Liver (tissue), 8 donors: ENCODE measurements at regions not wholly inside any gene's neighbourhood (a gene's known extent, or its start where the extent isn't known, plus 50 kb on each side); places are given as distances from the start of the nearest gene placed in this dataset.

Experiments
- DNase-seq: peaks from one replicate; pipeline ENCODE4 v3.0.0-alpha.2; 2017; ENCODE audit warnings: low spot score
- H3K27ac ChIP-seq, 2 donors: one replicate each; pipeline ENCODE4 v1.7.0; 2013; ENCODE audit warnings: inconsistent platforms in 2 of 2, low read length in 2 of 2, control low read depth in 1 of 2, low read depth in 1 of 2, mild to moderate bottlenecking in 1 of 2
- H3K27me3 ChIP-seq, 4 donors: one replicate each; pipeline versions ENCODE4 v1.6.1 to v1.7.0; 2013; ENCODE audit warnings: low read length in 3 of 4, inconsistent platforms in 1 of 4, mild to moderate bottlenecking in 1 of 4, moderate library complexity in 1 of 4; ENCODE audit not compliant: control insufficient read depth in 4 of 4, insufficient read depth in 4 of 4
- H3K36me3 ChIP-seq, 4 donors: one replicate each; pipeline versions ENCODE4 v1.6.1 to v1.7.0; 2013; ENCODE audit warnings: low read length in 3 of 4, mild to moderate bottlenecking in 3 of 4, low read depth in 1 of 4, moderate library complexity in 1 of 4; ENCODE audit not compliant: control insufficient read depth in 4 of 4, insufficient read depth in 3 of 4
- H3K4me1 ChIP-seq, 4 donors: one replicate each; pipeline versions ENCODE4 v1.6.1 to v1.7.0; 2013; ENCODE audit warnings: low read length in 3 of 4, mild to moderate bottlenecking in 3 of 4, moderate library complexity in 1 of 4; ENCODE audit not compliant: control insufficient read depth in 4 of 4, insufficient read depth in 4 of 4
- H3K4me3 ChIP-seq, 3 donors: one replicate each; pipeline versions ENCODE4 v1.6.1 to v1.7.0; 2013; ENCODE audit warnings: low read length in 3 of 3, control low read depth in 1 of 3, low read depth in 1 of 3, mild to moderate bottlenecking in 1 of 3
- H3K9ac ChIP-seq, 2 donors: one replicate each; pipeline ENCODE4 v1.7.0; 2013; ENCODE audit warnings: low read length in 2 of 2, mild to moderate bottlenecking in 2 of 2, moderate library complexity in 2 of 2, control low read depth in 1 of 2, low read depth in 1 of 2
- H3K9me3 ChIP-seq, 4 donors: one replicate each; pipeline versions ENCODE4 v1.6.1 to v1.7.0; 2013; ENCODE audit warnings: low read length in 3 of 4; ENCODE audit not compliant: control insufficient read depth in 4 of 4
- EGR1 ChIP-seq, 2 donors: IDR thresholded peaks; 2 replicates each; pipeline ENCODE4 v1.6.1; 2016 to 2018; ENCODE audit warnings: antibody characterized with exemption in 2 of 2, low read depth in 2 of 2
- FOXA1 ChIP-seq: IDR thresholded peaks from 2 replicates; pipeline ENCODE4 v1.6.1; 2016; ENCODE audit warnings: antibody characterized with exemption
- FOXA2 ChIP-seq: IDR thresholded peaks from 2 replicates; pipeline ENCODE4 v1.6.1; 2016; ENCODE audit warnings: antibody characterized with exemption
- GABPA ChIP-seq, 2 donors: IDR thresholded peaks in 1 of 2; conservative IDR thresholded peaks in 1 of 2; 2 replicates each; pipeline ENCODE4 v1.6.1; 2016; ENCODE audit warnings: antibody characterized with exemption in 2 of 2, mild to moderate bottlenecking in 1 of 2, moderate library complexity in 1 of 2
- HNF4A ChIP-seq, 2 donors: conservative IDR thresholded peaks; 2 replicates each; pipeline ENCODE4 v1.6.1; 2016; ENCODE audit warnings: antibody characterized with exemption in 2 of 2, mild to moderate bottlenecking in 2 of 2
- HNF4G ChIP-seq: IDR thresholded peaks from 2 replicates; pipeline ENCODE4 v1.6.1; 2016; ENCODE audit warnings: antibody characterized with exemption
- JUND ChIP-seq, 2 donors: IDR thresholded peaks; 2 replicates each; pipeline ENCODE4 v1.6.1; 2016; ENCODE audit warnings: antibody characterized with exemption in 2 of 2
- NR2F2 ChIP-seq: IDR thresholded peaks from 2 replicates; pipeline ENCODE4 v1.6.1; 2016; ENCODE audit warnings: antibody characterized with exemption
- RAD21 ChIP-seq, 2 donors: IDR thresholded peaks; 2 replicates each; pipeline ENCODE4 v1.6.1; 2016; ENCODE audit warnings: antibody characterized with exemption in 2 of 2, mild to moderate bottlenecking in 2 of 2
- RXRA ChIP-seq, 2 donors: IDR thresholded peaks; 2 replicates each; pipeline ENCODE4 v1.6.1; 2017 to 2018; ENCODE audit warnings: antibody characterized with exemption in 2 of 2, mild to moderate bottlenecking in 1 of 2
- SP1 ChIP-seq: IDR thresholded peaks from 2 replicates; pipeline ENCODE4 v1.6.1; 2018; ENCODE audit warnings: antibody characterized with exemption, mild to moderate bottlenecking
- TAF1 ChIP-seq: conservative IDR thresholded peaks from 2 replicates; pipeline ENCODE4 v1.6.1; 2016; ENCODE audit warnings: antibody characterized with exemption, mild to moderate bottlenecking
- YY1 ChIP-seq: IDR thresholded peaks from 2 replicates; pipeline ENCODE4 v1.6.1; 2016; ENCODE audit warnings: antibody characterized with exemption, mild to moderate bottlenecking
- WGBS: extraction: QIAGEN DNeasy Blood & Tissue Kit; methylation state at CpG from one replicate; pipeline ENCODE4 v1.1.7; 2013; 5-methylcytosine and 5-hydroxymethylcytosine counted together
- TF ChIP-seq, protein P1 (sequence below): fragments of 150-350 bp; IDR thresholded peaks from 2 replicates; pipeline ENCODE4 v1.5.1; 2017; ENCODE audit warnings: improper control_type of control experiment, low read depth, low read length; ENCODE audit not compliant: missing input control
- TF ChIP-seq, protein P2 (sequence below): IDR thresholded peaks from 2 replicates; pipeline ENCODE4 v1.6.1; 2016; ENCODE audit warnings: antibody characterized with exemption
- TF ChIP-seq, protein P3 (sequence below): IDR thresholded peaks from 2 replicates; pipeline ENCODE4 v1.6.1; 2016; ENCODE audit warnings: antibody characterized with exemption, mild to moderate bottlenecking
- TF ChIP-seq, protein P4 (sequence below): IDR thresholded peaks from 2 replicates; pipeline ENCODE4 v1.6.1; 2016; ENCODE audit warnings: antibody characterized with exemption
- donor health status: healthy.
- donor health status: healthy.
- donor health status: healthy.
- donor health status: healthy.
- donor health status: healthy.

DNA sequence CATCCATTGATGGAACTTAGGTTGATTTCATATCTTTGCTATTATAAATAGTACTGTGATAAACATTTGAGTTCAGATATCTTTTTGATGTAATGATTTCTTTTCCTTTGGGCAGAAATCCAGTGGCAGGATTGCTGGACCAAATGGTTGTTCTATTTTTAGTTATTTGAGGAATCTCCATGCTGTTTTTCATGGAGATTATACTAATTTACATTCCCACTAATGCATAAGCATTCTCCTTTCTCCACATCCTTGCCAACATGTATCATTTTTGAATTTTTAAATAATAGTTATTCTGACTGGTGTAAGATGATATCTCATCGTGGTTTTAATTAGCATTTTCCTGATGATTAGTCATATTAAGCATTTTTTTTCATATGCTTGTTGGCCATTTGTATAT lies 144.0 kb upstream of the SUCLG2 start:
- 62% methylated on average over 1 of the region's 1 CpG for WGBS
- no peak for TF ChIP-seq HNF4A (conservative IDR thresholded peaks at IDR 0.05)
- no peak overlapping the region for H3K27ac ChIP-seq
- no peak for DNase-seq
- no peaks in the 10 kb centered on the region for H3K27me3 ChIP-seq
- no peaks in the 10 kb centered on the region for H3K4me1 ChIP-seq
- no peaks in the 10 kb centered on the region for H3K36me3 ChIP-seq
- H3K9ac ChIP-seq, result no peak overlapping the region
- no peak overlapping the region for H3K4me3 ChIP-seq
- peaks cover 0 to 1% (median 0%) of the 10 kb centered on the region in 4 donors for H3K9me3 ChIP-seq

DNA sequence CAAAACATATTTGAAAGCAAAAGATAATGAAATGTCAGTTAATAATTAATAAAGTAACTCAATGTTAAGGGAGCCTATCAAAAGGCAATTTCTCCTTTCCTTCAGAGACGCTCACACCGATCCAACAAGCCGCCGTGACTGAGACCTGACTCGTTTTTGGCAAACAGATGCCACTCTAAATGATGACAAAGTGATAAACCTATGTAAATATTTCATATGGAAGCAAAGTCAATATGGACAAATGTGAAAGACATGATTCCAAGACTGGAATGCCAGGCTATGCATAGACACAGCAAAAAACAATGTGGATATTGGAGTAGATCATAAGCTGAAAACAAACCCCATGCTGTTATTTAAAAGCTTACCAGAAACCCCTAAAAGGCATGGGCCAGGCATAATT lies 137.2 kb upstream of the SUCLG2 start:
- WGBS, result 59% methylated on average over 5 of the region's 5 CpGs
- H3K36me3 ChIP-seq, result no peaks in the 10 kb centered on the region
- TF ChIP-seq RXRA (IDR thresholded peaks at IDR 0.05), result no peak
- TF ChIP-seq GABPA (IDR thresholded peaks at IDR 0.05 in 1 of 2, conservative IDR thresholded peaks at IDR 0.05 in 1 of 2), result no peak
- TF ChIP-seq, protein P1, sequence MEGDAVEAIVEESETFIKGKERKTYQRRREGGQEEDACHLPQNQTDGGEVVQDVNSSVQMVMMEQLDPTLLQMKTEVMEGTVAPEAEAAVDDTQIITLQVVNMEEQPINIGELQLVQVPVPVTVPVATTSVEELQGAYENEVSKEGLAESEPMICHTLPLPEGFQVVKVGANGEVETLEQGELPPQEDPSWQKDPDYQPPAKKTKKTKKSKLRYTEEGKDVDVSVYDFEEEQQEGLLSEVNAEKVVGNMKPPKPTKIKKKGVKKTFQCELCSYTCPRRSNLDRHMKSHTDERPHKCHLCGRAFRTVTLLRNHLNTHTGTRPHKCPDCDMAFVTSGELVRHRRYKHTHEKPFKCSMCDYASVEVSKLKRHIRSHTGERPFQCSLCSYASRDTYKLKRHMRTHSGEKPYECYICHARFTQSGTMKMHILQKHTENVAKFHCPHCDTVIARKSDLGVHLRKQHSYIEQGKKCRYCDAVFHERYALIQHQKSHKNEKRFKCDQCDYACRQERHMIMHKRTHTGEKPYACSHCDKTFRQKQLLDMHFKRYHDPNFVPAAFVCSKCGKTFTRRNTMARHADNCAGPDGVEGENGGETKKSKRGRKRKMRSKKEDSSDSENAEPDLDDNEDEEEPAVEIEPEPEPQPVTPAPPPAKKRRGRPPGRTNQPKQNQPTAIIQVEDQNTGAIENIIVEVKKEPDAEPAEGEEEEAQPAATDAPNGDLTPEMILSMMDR, result no peak
- no peak for TF ChIP-seq RAD21 (IDR thresholded peaks at IDR 0.05)
- TF ChIP-seq HNF4G, result no peak
- no peak for TF ChIP-seq FOXA2
- TF ChIP-seq, protein P2, sequence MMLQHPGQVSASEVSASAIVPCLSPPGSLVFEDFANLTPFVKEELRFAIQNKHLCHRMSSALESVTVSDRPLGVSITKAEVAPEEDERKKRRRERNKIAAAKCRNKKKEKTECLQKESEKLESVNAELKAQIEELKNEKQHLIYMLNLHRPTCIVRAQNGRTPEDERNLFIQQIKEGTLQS, result no peak
- TF ChIP-seq SP1, result no peak
- TF ChIP-seq YY1, result no peak
- no peak for TF ChIP-seq HNF4A (conservative IDR thresholded peaks at IDR 0.05)
- TF ChIP-seq EGR1 (IDR thresholded peaks at IDR 0.05; ENCODE audit: low read depth in 2 of 2), result no peak
- TF ChIP-seq, protein P3, sequence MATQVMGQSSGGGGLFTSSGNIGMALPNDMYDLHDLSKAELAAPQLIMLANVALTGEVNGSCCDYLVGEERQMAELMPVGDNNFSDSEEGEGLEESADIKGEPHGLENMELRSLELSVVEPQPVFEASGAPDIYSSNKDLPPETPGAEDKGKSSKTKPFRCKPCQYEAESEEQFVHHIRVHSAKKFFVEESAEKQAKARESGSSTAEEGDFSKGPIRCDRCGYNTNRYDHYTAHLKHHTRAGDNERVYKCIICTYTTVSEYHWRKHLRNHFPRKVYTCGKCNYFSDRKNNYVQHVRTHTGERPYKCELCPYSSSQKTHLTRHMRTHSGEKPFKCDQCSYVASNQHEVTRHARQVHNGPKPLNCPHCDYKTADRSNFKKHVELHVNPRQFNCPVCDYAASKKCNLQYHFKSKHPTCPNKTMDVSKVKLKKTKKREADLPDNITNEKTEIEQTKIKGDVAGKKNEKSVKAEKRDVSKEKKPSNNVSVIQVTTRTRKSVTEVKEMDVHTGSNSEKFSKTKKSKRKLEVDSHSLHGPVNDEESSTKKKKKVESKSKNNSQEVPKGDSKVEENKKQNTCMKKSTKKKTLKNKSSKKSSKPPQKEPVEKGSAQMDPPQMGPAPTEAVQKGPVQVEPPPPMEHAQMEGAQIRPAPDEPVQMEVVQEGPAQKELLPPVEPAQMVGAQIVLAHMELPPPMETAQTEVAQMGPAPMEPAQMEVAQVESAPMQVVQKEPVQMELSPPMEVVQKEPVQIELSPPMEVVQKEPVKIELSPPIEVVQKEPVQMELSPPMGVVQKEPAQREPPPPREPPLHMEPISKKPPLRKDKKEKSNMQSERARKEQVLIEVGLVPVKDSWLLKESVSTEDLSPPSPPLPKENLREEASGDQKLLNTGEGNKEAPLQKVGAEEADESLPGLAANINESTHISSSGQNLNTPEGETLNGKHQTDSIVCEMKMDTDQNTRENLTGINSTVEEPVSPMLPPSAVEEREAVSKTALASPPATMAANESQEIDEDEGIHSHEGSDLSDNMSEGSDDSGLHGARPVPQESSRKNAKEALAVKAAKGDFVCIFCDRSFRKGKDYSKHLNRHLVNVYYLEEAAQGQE, result no peak
- TF ChIP-seq, protein P4, sequence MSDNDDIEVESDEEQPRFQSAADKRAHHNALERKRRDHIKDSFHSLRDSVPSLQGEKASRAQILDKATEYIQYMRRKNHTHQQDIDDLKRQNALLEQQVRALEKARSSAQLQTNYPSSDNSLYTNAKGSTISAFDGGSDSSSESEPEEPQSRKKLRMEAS, result no peak
- TF ChIP-seq FOXA1, result no peak
- no peak for TF ChIP-seq JUND (IDR thresholded peaks at IDR 0.05)
- TF ChIP-seq NR2F2, result no peak
- TF ChIP-seq TAF1, result no peak

More for the DNA sequence above, 137.2 kb upstream of the SUCLG2 start:
- Histone ChIP-seq H3K4me1 (no peaks in the 10 kb centered on the region), H3K27ac (no peak overlapping the region), H3K9ac (no peak overlapping the region), H3K27me3 (no peaks in the 10 kb centered on the region), H3K9me3 (peaks cover 0 to 1% (median 0%) of the 10 kb centered on the region in 4 donors), H3K4me3 (no peak overlapping the region)
- DNase-seq, result no peak
